Skeletal muscle tissue (tissue), 3 donors: ENCODE measurements at regions not wholly inside any gene's neighbourhood (a gene's known extent, or its start where the extent isn't known, plus 50 kb on each side); places are given as distances from the start of the nearest gene placed in this dataset.

Experiments
- H3K27ac ChIP-seq: one replicate; pipeline ENCODE4 v1.7.0; 2013; ENCODE audit warnings: mild to moderate bottlenecking, low read depth, low read length, inconsistent platforms
- H3K27me3 ChIP-seq, 3 donors: one replicate each; pipeline ENCODE4 v1.7.0; 2013; ENCODE audit warnings: low read length in 3 of 3; ENCODE audit not compliant: control insufficient read depth in 3 of 3, insufficient read depth in 3 of 3
- H3K36me3 ChIP-seq, 3 donors: one replicate each; pipeline ENCODE4 v1.7.0; 2013; ENCODE audit warnings: low read length in 3 of 3; ENCODE audit not compliant: control insufficient read depth in 3 of 3, insufficient read depth in 3 of 3
- H3K4me1 ChIP-seq, 3 donors: one replicate each; pipeline ENCODE4 v1.7.0; 2013; ENCODE audit warnings: low read length in 3 of 3, mild to moderate bottlenecking in 3 of 3; ENCODE audit not compliant: control insufficient read depth in 3 of 3, insufficient read depth in 3 of 3
- H3K4me3 ChIP-seq, 3 donors: one replicate each; pipeline ENCODE4 v1.7.0; 2013; ENCODE audit warnings: low read length in 3 of 3
- H3K9ac ChIP-seq, 3 donors: one replicate each; pipeline ENCODE4 v1.7.0; 2013; ENCODE audit warnings: low read length in 3 of 3, mild to moderate bottlenecking in 3 of 3, moderate library complexity in 2 of 3, low read depth in 1 of 3
- H3K9me3 ChIP-seq, 3 donors: one replicate each; pipeline ENCODE4 v1.7.0; 2013; ENCODE audit warnings: low read length in 3 of 3; ENCODE audit not compliant: control insufficient read depth in 3 of 3
- donor health status: Osteomylitis.

DNA sequence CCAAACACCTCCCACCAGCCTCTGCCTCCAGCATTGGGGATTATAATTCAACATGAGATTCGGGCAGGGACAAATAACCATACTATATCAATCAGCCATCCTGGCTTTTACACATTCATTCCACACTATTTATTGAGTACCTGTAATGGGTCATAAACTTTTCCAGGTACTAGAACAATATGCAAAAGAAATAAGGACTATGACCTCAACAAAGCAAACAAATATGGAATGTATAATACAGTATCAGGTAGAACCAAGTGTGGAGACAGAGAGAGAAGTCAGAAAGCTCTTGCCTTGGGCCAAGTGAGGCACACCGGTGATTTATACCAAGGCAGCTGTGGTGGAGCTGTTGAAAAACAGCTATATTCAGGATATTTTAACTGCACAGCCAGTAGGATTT is 116.3 kb downstream of the TSPAN8 start:
- Histone ChIP-seq H3K27me3 (no peaks in the 10 kb centered on the region), H3K36me3 (no peaks in the 10 kb centered on the region), H3K4me1 (no peaks in the 10 kb centered on the region), H3K4me3 (no peak overlapping the region), H3K9me3 (no peaks in the 10 kb centered on the region), H3K9ac (no peak overlapping the region), H3K27ac (no peak overlapping the region)

DNA sequence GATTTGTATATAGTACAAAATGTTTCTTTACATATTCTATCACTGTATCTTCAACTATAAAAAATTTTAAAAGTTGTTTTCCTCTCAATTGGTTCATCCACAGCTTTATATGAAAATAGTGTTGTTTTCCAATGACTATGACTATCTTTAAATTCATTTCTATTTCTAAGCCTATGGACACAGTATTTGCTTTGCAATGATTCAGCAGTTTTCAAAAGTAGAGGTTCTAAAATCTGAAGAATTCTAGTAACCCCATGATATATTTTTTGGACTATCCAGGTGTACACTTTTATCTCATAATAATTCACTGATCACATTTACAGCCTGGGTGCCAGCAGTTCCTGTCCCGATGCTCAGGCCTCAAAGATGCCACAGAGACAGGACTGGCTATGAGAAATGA is 118.4 kb upstream of the PTPRR start:
- Histone ChIP-seq H3K36me3 (no peaks in the 10 kb centered on the region), H3K9me3 (no peaks in the 10 kb centered on the region), H3K4me3 (no peak overlapping the region), H3K27ac (no peak overlapping the region), H3K4me1 (no peaks in the 10 kb centered on the region), H3K9ac (no peak overlapping the region), H3K27me3 (no peaks in the 10 kb centered on the region)

DNA sequence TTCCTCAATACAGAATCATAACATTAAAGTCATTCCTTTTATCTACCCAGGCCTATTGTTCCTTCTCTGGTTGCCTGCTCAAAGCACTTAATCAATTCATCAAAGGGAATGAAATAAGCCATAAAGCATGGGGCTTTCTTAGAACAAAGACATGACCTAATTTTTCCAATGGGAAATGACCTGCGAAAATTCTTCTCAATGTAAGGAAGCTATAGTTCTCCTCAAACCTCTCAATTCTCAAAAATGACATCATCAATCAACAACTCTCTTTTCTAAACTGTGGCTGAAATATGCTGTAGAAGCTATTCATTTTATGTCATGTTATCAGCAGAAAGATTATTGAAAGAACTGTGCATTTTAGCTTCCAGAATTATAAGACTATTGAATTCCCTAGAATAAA is 116.0 kb upstream of the PTPRR start:
- no peak overlapping the region for H3K4me3 ChIP-seq
- H3K9me3 ChIP-seq = no peaks in the 10 kb centered on the region
- H3K27me3 ChIP-seq = no peaks in the 10 kb centered on the region
- H3K27ac ChIP-seq = no peak overlapping the region
- no peak overlapping the region for H3K9ac ChIP-seq
- no peaks in the 10 kb centered on the region for H3K4me1 ChIP-seq
- H3K36me3 ChIP-seq = no peaks in the 10 kb centered on the region

DNA sequence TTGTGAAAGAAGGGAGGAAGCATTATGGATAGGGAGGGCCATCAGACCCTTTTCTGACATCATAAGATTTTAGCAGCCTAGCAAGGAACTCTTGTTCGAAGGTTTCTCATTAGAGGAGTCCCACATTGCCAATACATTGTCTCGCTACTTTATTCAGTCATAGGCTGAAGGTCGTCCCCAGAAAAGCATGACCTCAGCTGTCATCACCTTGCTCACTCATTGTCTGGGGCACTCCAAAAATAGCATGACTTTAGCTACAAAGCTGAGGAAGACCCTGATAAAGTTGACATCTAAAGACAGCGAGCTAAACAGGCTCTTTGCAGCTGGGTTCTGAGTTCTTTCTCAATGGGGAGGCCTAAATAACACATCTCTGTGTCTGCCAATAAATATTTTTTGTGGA is 112.4 kb upstream of the PTPRR start:
- H3K9ac ChIP-seq = no peak overlapping the region
- H3K9me3 ChIP-seq = no peaks in the 10 kb centered on the region

DNA sequence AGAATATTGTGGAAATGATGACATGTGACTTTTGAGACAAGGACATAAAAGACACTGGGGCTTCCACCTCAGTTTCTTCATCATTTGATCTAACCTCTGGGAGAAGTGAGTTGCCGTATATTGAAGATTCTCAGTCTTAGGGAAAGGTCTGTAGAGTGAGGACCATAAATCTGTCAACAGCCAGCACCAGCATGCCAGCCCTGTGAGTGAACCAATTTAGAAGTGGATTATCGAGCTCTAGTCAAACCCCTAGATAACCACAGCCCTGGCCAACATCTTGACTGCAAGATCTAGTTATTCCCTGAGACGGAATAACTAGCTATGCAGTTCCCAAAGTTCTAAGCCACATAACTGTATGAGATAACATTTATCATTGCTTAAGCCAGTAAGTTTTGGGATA is 108.8 kb upstream of the PTPRR start:
- Histone ChIP-seq H3K9me3 (no peaks in the 10 kb centered on the region), H3K27me3 (peaks cover 0 to 3% (median 0%) of the 10 kb centered on the region in 3 donors), H3K4me1 (no peaks in the 10 kb centered on the region), H3K4me3 (no peak overlapping the region), H3K36me3 (no peaks in the 10 kb centered on the region), H3K27ac (no peak overlapping the region), H3K9ac (no peak overlapping the region)

More for the DNA sequence above, 112.4 kb upstream of the PTPRR start:
- Histone ChIP-seq H3K4me3 (no peak overlapping the region), H3K4me1 (no peaks in the 10 kb centered on the region), H3K27me3 (no peaks in the 10 kb centered on the region), H3K27ac (no peak overlapping the region), H3K36me3 (no peaks in the 10 kb centered on the region)

DNA sequence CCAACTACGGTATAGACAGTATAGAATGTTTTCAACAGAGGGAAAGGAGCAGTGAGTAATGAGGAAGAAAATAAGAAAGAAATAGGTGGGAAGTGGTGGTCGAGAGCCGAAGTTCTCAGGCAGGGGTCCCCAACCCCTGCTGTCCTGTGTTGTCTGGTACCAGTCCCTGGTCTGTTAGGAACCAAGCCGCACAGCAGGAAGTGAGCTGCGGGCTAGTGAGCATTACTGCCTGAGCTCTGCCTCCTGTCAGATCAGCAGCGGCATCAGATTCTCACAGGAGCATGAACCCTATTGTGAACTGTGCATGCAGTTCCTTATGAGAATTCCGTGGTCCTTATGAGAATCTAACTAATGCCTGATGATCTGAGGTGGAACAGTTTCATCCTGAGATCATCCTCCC is 107.3 kb upstream of the PTPRR start:
- Histone ChIP-seq H3K27me3 (peaks cover 0 to 3% (median 0%) of the 10 kb centered on the region in 3 donors), H3K4me3 (no peak overlapping the region), H3K9ac (no peak overlapping the region), H3K36me3 (no peaks in the 10 kb centered on the region), H3K9me3 (no peaks in the 10 kb centered on the region), H3K27ac (no peak overlapping the region), H3K4me1 (no peaks in the 10 kb centered on the region)

DNA sequence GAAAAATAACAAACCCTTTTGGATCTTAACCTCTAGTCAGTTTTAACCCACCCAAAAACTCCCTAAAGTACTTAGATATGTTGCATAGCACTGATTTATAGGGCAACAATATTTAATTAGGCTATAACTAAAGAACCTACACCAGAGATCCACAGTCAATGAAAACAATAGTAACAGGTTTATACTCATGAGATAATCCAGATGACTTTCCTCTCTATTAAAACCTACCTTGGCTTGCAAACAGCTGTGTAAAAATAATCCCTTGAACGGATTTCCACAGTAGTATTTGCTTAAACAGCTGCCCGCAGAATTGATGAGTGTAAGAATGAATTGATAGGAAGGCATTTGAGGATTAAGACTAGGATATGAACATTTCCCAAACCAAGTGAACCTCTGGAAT is 104.3 kb upstream of the PTPRR start:
- H3K9me3 ChIP-seq = no peaks in the 10 kb centered on the region
- no peak overlapping the region for H3K4me3 ChIP-seq
- H3K27me3 ChIP-seq = peaks cover 0 to 3% (median 0%) of the 10 kb centered on the region in 3 donors
- no peaks in the 10 kb centered on the region for H3K4me1 ChIP-seq
- H3K36me3 ChIP-seq = no peaks in the 10 kb centered on the region
- H3K27ac ChIP-seq = no peak overlapping the region
- no peak overlapping the region for H3K9ac ChIP-seq

DNA sequence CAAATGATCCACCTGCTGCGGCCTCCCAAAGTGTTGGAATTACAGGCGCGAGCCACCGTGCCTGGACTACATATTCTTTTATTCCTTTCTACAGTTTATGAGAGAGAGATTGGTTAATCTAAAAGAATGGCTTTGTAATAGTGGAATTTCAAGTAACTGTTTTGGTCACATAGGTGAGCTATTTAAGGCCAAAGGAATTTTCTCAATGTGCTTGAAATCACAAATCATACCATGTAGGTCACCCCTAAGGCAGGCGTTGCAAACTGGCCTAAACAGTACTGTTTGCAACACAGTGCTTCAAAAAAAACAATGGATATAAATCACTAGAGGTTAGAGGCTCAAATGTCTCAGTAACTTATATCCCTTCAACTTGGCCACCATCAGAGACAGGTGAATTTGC is 103.7 kb upstream of the PTPRR start:
- Histone ChIP-seq H3K27me3 (peaks cover 0 to 3% (median 0%) of the 10 kb centered on the region in 3 donors), H3K9ac (no peak overlapping the region), H3K4me1 (no peaks in the 10 kb centered on the region), H3K36me3 (no peaks in the 10 kb centered on the region), H3K27ac (no peak overlapping the region), H3K9me3 (no peaks in the 10 kb centered on the region), H3K4me3 (no peak overlapping the region)

DNA sequence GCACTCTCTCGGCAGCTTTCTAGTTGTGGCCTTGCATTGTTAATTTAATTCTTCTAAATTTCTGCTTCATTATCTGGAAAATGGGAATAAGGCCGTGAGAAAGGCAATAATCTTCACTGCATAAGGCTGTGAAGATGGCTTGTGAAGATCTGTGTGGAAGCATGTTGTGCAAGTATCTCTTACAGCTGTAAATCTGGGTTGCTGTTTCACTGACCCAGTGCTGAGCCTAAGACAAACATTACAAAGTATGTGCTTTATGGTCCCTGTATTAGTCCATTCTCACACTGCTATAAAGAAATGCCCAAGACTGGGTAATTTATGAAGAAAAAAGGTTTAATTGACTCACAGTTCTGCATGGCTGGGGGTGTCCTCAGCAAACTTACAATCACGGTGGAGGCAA is 101.0 kb upstream of the PTPRR start:
- Histone ChIP-seq H3K27ac (no peak overlapping the region), H3K27me3 (peaks cover 0 to 3% (median 0%) of the 10 kb centered on the region in 3 donors), H3K4me1 (no peaks in the 10 kb centered on the region), H3K4me3 (no peak overlapping the region), H3K36me3 (no peaks in the 10 kb centered on the region), H3K9me3 (peaks cover 0 to 5% (median 4%) of the 10 kb centered on the region in 3 donors), H3K9ac (no peak overlapping the region)

DNA sequence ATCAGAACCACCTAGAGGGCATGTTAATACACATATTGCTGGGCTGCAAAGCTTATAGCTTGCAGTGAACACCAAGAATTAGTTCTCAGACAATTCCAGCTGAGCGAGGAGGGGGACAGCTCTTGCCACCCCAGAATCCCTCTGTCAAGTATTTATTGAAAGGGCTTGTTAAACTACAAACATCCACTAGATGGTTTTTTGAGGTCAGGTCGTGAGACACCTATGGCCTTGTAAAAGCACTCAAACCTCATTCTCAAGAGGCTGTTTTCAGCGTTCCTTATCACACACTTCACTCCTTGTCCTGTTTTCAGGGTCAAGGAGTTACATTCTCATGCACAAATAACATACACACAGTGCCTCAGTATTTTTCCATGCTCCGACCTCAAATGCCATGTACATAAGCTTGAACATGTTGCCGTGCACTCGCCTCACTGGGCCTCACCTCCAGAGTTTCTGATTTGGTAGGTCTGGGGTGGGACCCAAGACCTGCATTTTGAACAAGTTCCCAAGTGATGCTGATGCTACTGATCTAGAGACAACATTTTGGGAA is 98.8 kb upstream of the PTPRR start:
- H3K27ac ChIP-seq = no peak overlapping the region
- H3K27me3 ChIP-seq = no peaks in the 10 kb centered on the region
- no peak overlapping the region for H3K4me3 ChIP-seq
- no peak overlapping the region for H3K9ac ChIP-seq
- H3K36me3 ChIP-seq = no peaks in the 10 kb centered on the region
- H3K9me3 ChIP-seq = peaks cover 0 to 5% (median 4%) of the 10 kb centered on the region in 3 donors
- no peaks in the 10 kb centered on the region for H3K4me1 ChIP-seq

DNA sequence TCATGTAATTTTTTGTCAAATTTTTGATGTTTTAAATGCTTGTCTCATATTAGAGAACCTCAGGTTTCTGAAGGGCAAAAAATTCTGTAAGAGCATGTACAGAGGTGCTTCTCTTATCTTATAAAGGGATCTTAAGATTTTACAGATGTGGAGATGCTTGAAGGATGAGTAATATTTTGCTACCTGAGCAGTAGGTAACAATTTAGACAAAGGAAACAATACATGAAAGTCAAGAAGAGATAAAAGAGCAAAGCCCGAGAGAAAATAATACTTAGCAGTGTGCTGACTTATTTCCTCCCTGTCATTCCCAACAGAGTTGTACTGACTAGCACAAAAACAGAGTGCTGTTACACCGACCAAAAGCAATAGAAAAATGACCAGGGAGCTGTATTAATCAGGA is 98.1 kb upstream of the PTPRR start:
- Histone ChIP-seq H3K9ac (no peak overlapping the region), H3K27ac (no peak overlapping the region), H3K9me3 (peaks cover 0 to 5% (median 4%) of the 10 kb centered on the region in 3 donors), H3K4me3 (no peak overlapping the region), H3K4me1 (no peaks in the 10 kb centered on the region), H3K27me3 (no peaks in the 10 kb centered on the region), H3K36me3 (no peaks in the 10 kb centered on the region)
